ENCODE measurements at regions not wholly inside any gene's neighbourhood (a gene's known extent, or its start where the extent isn't known, plus 50 kb on each side); places are given as distances from the start of the nearest gene placed in this dataset.

- H3K4me1 ChIP-seq (replicated peaks in 1 of 2), result no peaks in the 10 kb centered on the region
- no peak for DNase-seq
- no peak overlapping the region for H3K27ac ChIP-seq
- H3K27me3 ChIP-seq, result no peaks in the 10 kb centered on the region
- H3K4me3 ChIP-seq, result no peak overlapping the region
- no peaks in the 10 kb centered on the region for H3K36me3 ChIP-seq (replicated peaks in 1 of 2)
- intact Hi-C loops (cut with DNase I), result loop anchor here in 1 of 2 donors (10.0 kb wide), 2 partner anchors 515 to 1415 kb away; no protein-coding TSS in a partner anchor
- TF ChIP-seq, protein P1, sequence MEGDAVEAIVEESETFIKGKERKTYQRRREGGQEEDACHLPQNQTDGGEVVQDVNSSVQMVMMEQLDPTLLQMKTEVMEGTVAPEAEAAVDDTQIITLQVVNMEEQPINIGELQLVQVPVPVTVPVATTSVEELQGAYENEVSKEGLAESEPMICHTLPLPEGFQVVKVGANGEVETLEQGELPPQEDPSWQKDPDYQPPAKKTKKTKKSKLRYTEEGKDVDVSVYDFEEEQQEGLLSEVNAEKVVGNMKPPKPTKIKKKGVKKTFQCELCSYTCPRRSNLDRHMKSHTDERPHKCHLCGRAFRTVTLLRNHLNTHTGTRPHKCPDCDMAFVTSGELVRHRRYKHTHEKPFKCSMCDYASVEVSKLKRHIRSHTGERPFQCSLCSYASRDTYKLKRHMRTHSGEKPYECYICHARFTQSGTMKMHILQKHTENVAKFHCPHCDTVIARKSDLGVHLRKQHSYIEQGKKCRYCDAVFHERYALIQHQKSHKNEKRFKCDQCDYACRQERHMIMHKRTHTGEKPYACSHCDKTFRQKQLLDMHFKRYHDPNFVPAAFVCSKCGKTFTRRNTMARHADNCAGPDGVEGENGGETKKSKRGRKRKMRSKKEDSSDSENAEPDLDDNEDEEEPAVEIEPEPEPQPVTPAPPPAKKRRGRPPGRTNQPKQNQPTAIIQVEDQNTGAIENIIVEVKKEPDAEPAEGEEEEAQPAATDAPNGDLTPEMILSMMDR (IDR thresholded peaks at IDR 0.05), result no peak
- no peaks in the 10 kb centered on the region for H3K9me3 ChIP-seq (replicated peaks in 1 of 3)
- WGBS, 4 donors, result 81 to 90% (median 85%) methylated on average over 3 of the region's 3 CpGs
Observed at GRCh38 chr2:67839668-67840067, 223.1 kb downstream of the C1D start.

DNA sequence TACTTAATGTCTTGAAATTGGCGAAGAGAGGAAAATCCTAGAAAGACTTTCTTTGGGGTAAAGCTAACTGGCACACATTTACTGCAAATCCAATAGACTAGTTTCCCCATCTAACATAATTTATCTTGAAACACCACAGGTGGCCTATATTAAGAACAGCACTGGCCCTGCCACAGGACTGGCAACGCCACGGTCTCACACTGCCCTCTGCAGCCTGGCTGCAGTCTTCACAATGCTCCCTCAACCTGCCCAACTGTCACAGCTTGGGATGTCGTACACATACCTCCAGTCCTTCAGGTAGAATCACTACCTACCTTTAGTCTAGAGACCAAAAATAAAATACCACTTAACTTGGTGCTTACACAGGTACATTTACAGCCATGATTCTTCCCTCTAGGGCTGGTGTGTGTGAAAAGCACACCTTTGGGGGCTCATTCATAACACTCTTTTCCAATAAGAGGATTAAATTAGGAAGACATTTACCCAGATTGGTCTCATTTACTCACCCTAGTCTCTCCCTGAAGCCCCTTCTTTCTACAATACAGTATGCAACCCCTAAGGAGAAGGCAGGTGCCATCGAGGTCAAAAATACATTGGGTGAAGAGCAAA is 222.2 kb downstream of the C1D start:
- no peak overlapping the region for H3K27ac ChIP-seq
- no peaks in the 10 kb centered on the region for H3K4me1 ChIP-seq (replicated peaks in 1 of 2)
- intact Hi-C loops (cut with DNase I), result loop anchor here in 1 of 2 donors (10.0 kb wide), 1 partner anchor 516 kb away; no protein-coding TSS in a partner anchor
- DNase-seq, result peak; percentile 71 to 87 (median 76)
- 31 to 46% (median 41%) methylated on average over 5 of the region's 5 CpGs for WGBS, 4 donors
- H3K4me3 ChIP-seq, result no peak overlapping the region
- H3K27me3 ChIP-seq, result no peaks in the 10 kb centered on the region
- TF ChIP-seq POLR2A (IDR thresholded peaks at IDR 0.05), result no peak
- TF ChIP-seq, protein P1 (IDR thresholded peaks at IDR 0.05), result peak; percentile 62 to 93 (median 86)
- no peaks in the 10 kb centered on the region for H3K9me3 ChIP-seq (replicated peaks in 1 of 3)
- no peaks in the 10 kb centered on the region for H3K36me3 ChIP-seq (replicated peaks in 1 of 2)

GRCh38 chr2:67841711-67842110 is 221.1 kb downstream of the C1D start:
- WGBS, 4 donors, result 72 to 84% (median 79%) methylated on average over 2 of the region's 2 CpGs
- no peak overlapping the region for H3K27ac ChIP-seq
- intact Hi-C loops (cut with DNase I), result loop anchor here in 1 of 2 donors (10.0 kb wide), 1 partner anchor 517 kb away; no protein-coding TSS in a partner anchor

GRCh38 chr2:67842375-67842959 is 220.3 kb downstream of the C1D start:
- peak in 2 of 7 donors; percentile 5 to 59 for DNase-seq
- 67 to 82% (median 71%) methylated on average over 9 of the region's 9 CpGs for WGBS, 4 donors
- Histone ChIP-seq H3K4me3 (no peak overlapping the region), H3K27me3 (no peaks in the 10 kb centered on the region), H3K4me1 (replicated peaks in 1 of 2) (peaks cover 0 to 4% of the 10 kb centered on the region in 2 donors), H3K27ac (no peak overlapping the region), H3K9me3 (replicated peaks in 1 of 3) (no peaks in the 10 kb centered on the region), H3K36me3 (replicated peaks in 1 of 2) (no peaks in the 10 kb centered on the region)
- no peak for TF ChIP-seq POLR2A (IDR thresholded peaks at IDR 0.05)
- TF ChIP-seq, protein P1 (IDR thresholded peaks at IDR 0.05), result no peak
- intact Hi-C loops (cut with DNase I), result loop anchor here in 1 of 2 donors (10.0 kb wide), 1 partner anchor 518 kb away; no protein-coding TSS in a partner anchor

More at GRCh38 chr2:67841711-67842110, 221.1 kb downstream of the C1D start:
- peaks cover 0 to 2% of the 10 kb centered on the region in 2 donors for H3K4me1 ChIP-seq (replicated peaks in 1 of 2)
- no peaks in the 10 kb centered on the region for H3K36me3 ChIP-seq (replicated peaks in 1 of 2)
- H3K9me3 ChIP-seq (replicated peaks in 1 of 3), result no peaks in the 10 kb centered on the region
- H3K27me3 ChIP-seq, result no peaks in the 10 kb centered on the region
- TF ChIP-seq, protein P1 (IDR thresholded peaks at IDR 0.05), result no peak
- TF ChIP-seq POLR2A (IDR thresholded peaks at IDR 0.05), result no peak
- no peak overlapping the region for H3K4me3 ChIP-seq
- no peak for DNase-seq

Measured in adrenal gland (tissue), 9 donors.